H1 (cell line): ENCODE measurements at regions not wholly inside any gene's neighbourhood (a gene's known extent, or its start where the extent isn't known, plus 50 kb on each side); places are given as distances from the start of the nearest gene placed in this dataset.

ENCODE experiments used
- ATF2 ChIP-seq: IDR thresholded peaks from 2 replicates; pipeline ENCODE4 v1.6.1; 2012; ENCODE audit warnings: low read length, inconsistent platforms
- CHD7 ChIP-seq: fragments of 300-600 bp; sonication (generic); IDR thresholded peaks from 2 replicates; pipeline ENCODE4 v1.7.1; 2012; ENCODE audit warnings: low read length, moderate library complexity, mild to moderate bottlenecking, inconsistent platforms; ENCODE audit not compliant: insufficient replicate concordance
- MAFK ChIP-seq: IDR thresholded peaks from 2 replicates; pipeline ENCODE4 v1.6.1; 2012; ENCODE audit warnings: low read depth, mild to moderate bottlenecking, improper control_type of control experiment, low read length
- MAX ChIP-seq: IDR thresholded peaks from 2 replicates; pipeline ENCODE4 v1.6.1; 2012; ENCODE audit warnings: inconsistent platforms
- POU5F1 ChIP-seq: IDR thresholded peaks from 2 replicates; pipeline ENCODE4 v1.6.1; 2011; ENCODE audit warnings: low read depth, mild to moderate bottlenecking, low read length, moderate library complexity
- RBBP5 ChIP-seq: IDR thresholded peaks from 2 replicates; pipeline ENCODE4 v1.7.1; 2012; ENCODE audit warnings: low read depth, mild to moderate bottlenecking, inconsistent platforms, low read length, moderate library complexity, borderline replicate concordance
- RXRA ChIP-seq: IDR thresholded peaks from 2 replicates; pipeline ENCODE4 v1.6.1; 2011; ENCODE audit warnings: low read depth, mild to moderate bottlenecking, low read length, moderate library complexity; ENCODE audit not compliant: insufficient read depth
- SRF ChIP-seq: IDR thresholded peaks from 2 replicates; pipeline ENCODE4 v1.6.1; 2011; ENCODE audit warnings: mild to moderate bottlenecking, low read depth, low read length, moderate library complexity

- TF ChIP-seq CHD7 (no peak), ATF2 (no peak), MAX (no peak), RBBP5 (no peak), POU5F1 (no peak), MAFK (no peak), SRF (no peak), RXRA (no peak)
- TF ChIP-seq, all 59 proteins: peak for 0
These were observed 79.5 kb upstream of the DAB1 start (continued) for GRCh38 chr1:57503337-57503736.
